PC-9 (cell line): ENCODE measurements at regions not wholly inside any gene's neighbourhood (a gene's known extent, or its start where the extent isn't known, plus 50 kb on each side); places are given as distances from the start of the nearest gene placed in this dataset.

Experiments
- CTCF ChIP-seq: fragments of 200-600 bp; sonication (generic); conservative IDR thresholded peaks from 2 replicates; pipeline ENCODE4 v1.6.1; 2017; ENCODE audit warnings: mixed run types, antibody characterized with exemption, mild to moderate bottlenecking, moderate library complexity
- EZH2 ChIP-seq: fragments of 200-600 bp; sonication (generic); IDR thresholded peaks from 2 replicates; pipeline ENCODE4 v1.8.0; 2017; ENCODE audit warnings: antibody characterized with exemption, low read depth

- TF ChIP-seq CTCF (no peak), EZH2 (no peak)
These were observed 59.1 kb upstream of the CA12 start for GRCh38 chr15:63440756-63441155.
